Neural progenitor cell (in vitro differentiated cells): ENCODE measurements at regions not wholly inside any gene's neighbourhood (a gene's known extent, or its start where the extent isn't known, plus 50 kb on each side); places are given as distances from the start of the nearest gene placed in this dataset.

ENCODE experiments used
- DNase-seq: peaks from one replicate; pipeline ENCODE4 v3.0.0-alpha.2; 2016; ENCODE audit warnings: low spot score
- H2AFZ ChIP-seq: fragments of 200-600 bp; sonication (generic); replicated peaks from 2 replicates; pipeline ENCODE4 v1.6.1; 2016; ENCODE audit warnings: antibody characterized with exemption
- H3F3A ChIP-seq: fragments of 200-600 bp; sonication (generic); 2 replicates; pipeline ENCODE4 v1.6.1; 2016; ENCODE audit warnings: antibody characterized with exemption, low read depth
- H3K27ac ChIP-seq: fragments of 200-600 bp; sonication (generic); 2 replicates; pipeline ENCODE4 v1.5.1; 2016; ENCODE audit warnings: mild to moderate bottlenecking
- H3K27me3 ChIP-seq: fragments of 200-600 bp; sonication (generic); 2 replicates; pipeline ENCODE4 v1.6.1; 2016; ENCODE audit warnings: mild to moderate bottlenecking, moderate library complexity
- H3K36me3 ChIP-seq: fragments of 200-600 bp; sonication (generic); 2 replicates; pipeline ENCODE4 v1.5.1; 2016
- H3K4me1 ChIP-seq: fragments of 200-600 bp; sonication (generic); 2 replicates; pipeline ENCODE4 v1.6.1; 2016; ENCODE audit warnings: mixed run types
- H3K4me2 ChIP-seq: fragments of 200-600 bp; sonication (generic); 2 replicates; pipeline ENCODE4 v1.6.1; 2016
- H3K4me3 ChIP-seq: fragments of 200-600 bp; sonication (generic); 2 replicates; pipeline ENCODE4 v1.5.1; 2016
- H3K79me2 ChIP-seq: fragments of 200-600 bp; sonication (generic); 2 replicates; pipeline ENCODE4 v1.6.1; 2016; ENCODE audit warnings: low read depth
- H3K9ac ChIP-seq: fragments of 200-600 bp; sonication (generic); 2 replicates; pipeline ENCODE4 v1.6.1; 2016
- H3K9me3 ChIP-seq: fragments of 200-600 bp; sonication (generic); 2 replicates; pipeline ENCODE4 v1.5.1; 2016; ENCODE audit warnings: low read depth
- H4K20me1 ChIP-seq: fragments of 200-600 bp; sonication (generic); 2 replicates; pipeline ENCODE4 v1.6.1; 2016; ENCODE audit warnings: low read depth
- H3K27ac Mint-ChIP-seq: 3 replicates; pipeline ENCODE4 v1.8.0; 2021; ENCODE audit warnings: mixed read lengths
- H3K27me3 Mint-ChIP-seq: 2 replicates; pipeline ENCODE4 v1.8.0; 2022; ENCODE audit warnings: low read depth, mild to moderate bottlenecking, inconsistent platforms, moderate library complexity, mixed read lengths; ENCODE audit not compliant: insufficient read depth
- H3K36me3 Mint-ChIP-seq: 3 replicates; pipeline ENCODE4 v1.8.0; 2021; ENCODE audit warnings: mixed read lengths
- H3K4me1 Mint-ChIP-seq: 3 replicates; pipeline ENCODE4 v1.8.0; 2021; ENCODE audit warnings: mixed read lengths
- H3K4me3 Mint-ChIP-seq: 3 replicates; pipeline ENCODE4 v1.8.0; 2021; ENCODE audit warnings: mild to moderate bottlenecking, moderate library complexity, mixed read lengths
- H3K9me3 Mint-ChIP-seq: 3 replicates; pipeline ENCODE4 v1.8.0; 2020; ENCODE audit warnings: mixed read lengths
- EZH2 ChIP-seq: fragments of 200-600 bp; sonication (generic); IDR thresholded peaks from 2 replicates; pipeline ENCODE4 v1.6.1; 2017; ENCODE audit warnings: antibody characterized with exemption, mild to moderate bottlenecking, moderate library complexity
- EZH2phosphoT487 ChIP-seq: fragments of 200-600 bp; sonication (generic); IDR thresholded peaks from 2 replicates; pipeline ENCODE4 v1.6.1; 2017; ENCODE audit warnings: antibody characterized with exemption
- TF ChIP-seq, protein P1 (sequence below): fragments of 200-600 bp; sonication (generic); IDR thresholded peaks from 2 replicates; pipeline ENCODE4 v1.5.1; 2017; ENCODE audit warnings: antibody characterized with exemption, mild to moderate bottlenecking

GRCh38 chr4:135277068-135277979 lies 1075.7 kb upstream of the PABPC4L start:
- H3K4me2 ChIP-seq, result no peak overlapping the region
- no peak overlapping the region for H3K27ac Mint-ChIP-seq
- no peaks in the 10 kb centered on the region for H4K20me1 ChIP-seq
- no peak for TF ChIP-seq EZH2
- TF ChIP-seq EZH2phosphoT487, result no peak
- no peaks in the 10 kb centered on the region for H3K9me3 ChIP-seq
- no peaks in the 10 kb centered on the region for H3K79me2 ChIP-seq
- no peak overlapping the region for H3K9ac ChIP-seq
- H3K4me1 ChIP-seq, result peaks cover 4% of the 10 kb centered on the region
- H3K4me1 Mint-ChIP-seq, result no peaks in the 10 kb centered on the region
- no peak overlapping the region for H3K4me3 ChIP-seq
- no peak overlapping the region for H3K4me3 Mint-ChIP-seq
- no peaks in the 10 kb centered on the region for H3K27me3 ChIP-seq
- H3F3A ChIP-seq, result no peaks in the 10 kb centered on the region
- DNase-seq, result no peak
- H3K36me3 Mint-ChIP-seq, result no peaks in the 10 kb centered on the region
- H3K27me3 Mint-ChIP-seq, result no peaks in the 10 kb centered on the region
- H3K27ac ChIP-seq, result no peak overlapping the region
- H2AFZ ChIP-seq, result no peak overlapping the region
- H3K36me3 ChIP-seq, result no peaks in the 10 kb centered on the region
- no peaks in the 10 kb centered on the region for H3K9me3 Mint-ChIP-seq

- Mint-ChIP-seq H3K9me3 (no peaks in the 10 kb centered on the region), H3K4me1 (peaks cover 1% of the 10 kb centered on the region), H3K4me3 (no peak overlapping the region), H3K27ac (no peak overlapping the region), H3K27me3 (no peaks in the 10 kb centered on the region), H3K36me3 (no peaks in the 10 kb centered on the region)
- no peak overlapping the region for H3K4me2 ChIP-seq
- no peaks in the 10 kb centered on the region for H3K79me2 ChIP-seq
- H3K27me3 ChIP-seq, result no peaks in the 10 kb centered on the region
- no peaks in the 10 kb centered on the region for H3F3A ChIP-seq
- H3K9me3 ChIP-seq, result no peaks in the 10 kb centered on the region
- no peak overlapping the region for H3K9ac ChIP-seq
- DNase-seq, result no peak
- peaks cover 4% of the 10 kb centered on the region for H3K4me1 ChIP-seq
- no peaks in the 10 kb centered on the region for H3K36me3 ChIP-seq
- no peak overlapping the region for H3K4me3 ChIP-seq
- no peaks in the 10 kb centered on the region for H4K20me1 ChIP-seq
- TF ChIP-seq, protein P1, sequence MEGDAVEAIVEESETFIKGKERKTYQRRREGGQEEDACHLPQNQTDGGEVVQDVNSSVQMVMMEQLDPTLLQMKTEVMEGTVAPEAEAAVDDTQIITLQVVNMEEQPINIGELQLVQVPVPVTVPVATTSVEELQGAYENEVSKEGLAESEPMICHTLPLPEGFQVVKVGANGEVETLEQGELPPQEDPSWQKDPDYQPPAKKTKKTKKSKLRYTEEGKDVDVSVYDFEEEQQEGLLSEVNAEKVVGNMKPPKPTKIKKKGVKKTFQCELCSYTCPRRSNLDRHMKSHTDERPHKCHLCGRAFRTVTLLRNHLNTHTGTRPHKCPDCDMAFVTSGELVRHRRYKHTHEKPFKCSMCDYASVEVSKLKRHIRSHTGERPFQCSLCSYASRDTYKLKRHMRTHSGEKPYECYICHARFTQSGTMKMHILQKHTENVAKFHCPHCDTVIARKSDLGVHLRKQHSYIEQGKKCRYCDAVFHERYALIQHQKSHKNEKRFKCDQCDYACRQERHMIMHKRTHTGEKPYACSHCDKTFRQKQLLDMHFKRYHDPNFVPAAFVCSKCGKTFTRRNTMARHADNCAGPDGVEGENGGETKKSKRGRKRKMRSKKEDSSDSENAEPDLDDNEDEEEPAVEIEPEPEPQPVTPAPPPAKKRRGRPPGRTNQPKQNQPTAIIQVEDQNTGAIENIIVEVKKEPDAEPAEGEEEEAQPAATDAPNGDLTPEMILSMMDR, result no peak
- TF ChIP-seq EZH2, result no peak
- TF ChIP-seq EZH2phosphoT487, result no peak
- H2AFZ ChIP-seq, result peak overlapping the region; percentile 30
- H3K27ac ChIP-seq, result no peak overlapping the region
Measured at GRCh38 chr4:135274416-135274815, 1072.8 kb upstream of the PABPC4L start.

GRCh38 chr4:135269125-135269890 lies 1067.7 kb upstream of the PABPC4L start:
- Histone ChIP-seq H3K79me2 (no peaks in the 10 kb centered on the region), H3F3A (no peaks in the 10 kb centered on the region), H3K9me3 (no peaks in the 10 kb centered on the region), H3K9ac (no peak overlapping the region), H3K27ac (no peak overlapping the region), H3K4me2 (no peak overlapping the region), H3K27me3 (no peaks in the 10 kb centered on the region), H3K36me3 (no peaks in the 10 kb centered on the region), H3K4me1 (no peaks in the 10 kb centered on the region), H2AFZ (no peak overlapping the region), H3K4me3 (no peak overlapping the region), H4K20me1 (no peaks in the 10 kb centered on the region)
- TF ChIP-seq EZH2phosphoT487 (no peak), EZH2 (no peak)
- TF ChIP-seq, protein P1, result no peak
- Mint-ChIP-seq H3K36me3 (no peaks in the 10 kb centered on the region), H3K4me1 (peaks cover 3% of the 10 kb centered on the region), H3K9me3 (no peaks in the 10 kb centered on the region), H3K4me3 (no peak overlapping the region), H3K27me3 (no peaks in the 10 kb centered on the region), H3K27ac (no peak overlapping the region)
- no peak for DNase-seq
